Mononuclear cell (primary cell): ENCODE measurements at regions not wholly inside any gene's neighbourhood (a gene's known extent, or its start where the extent isn't known, plus 50 kb on each side); places are given as distances from the start of the nearest gene placed in this dataset.
"Not testable (repeated sequence)": the region's sequence is repeated elsewhere in the genome, so short reads cannot be mapped to it uniquely, and the experiment has no call there.

Source experiments
- H3K27me3 ChIP-seq: 2 replicates; pipeline ENCODE4 v1.6.0; 2011; ENCODE audit warnings: low read length, control low read depth; ENCODE audit not compliant: insufficient read depth
- H3K4me1 ChIP-seq: 2 replicates; pipeline ENCODE4 v1.5.1; 2011; ENCODE audit warnings: mild to moderate bottlenecking, low read length, control low read depth; ENCODE audit not compliant: insufficient read depth
- H3K4me3 ChIP-seq: 2 replicates; pipeline ENCODE4 v1.5.1; 2011; ENCODE audit warnings: mild to moderate bottlenecking, low read length, moderate library complexity
- H3K9me3 ChIP-seq: 2 replicates; pipeline ENCODE4 v1.5.1; 2011; ENCODE audit warnings: low read depth, mild to moderate bottlenecking, control low read depth, low read length

- Histone ChIP-seq H3K27me3 (no peaks in the 10 kb centered on the region), H3K4me3 (no peak overlapping the region), H3K4me1 (peaks cover 3% of the 10 kb centered on the region), H3K9me3 (no peaks in the 10 kb centered on the region)
These were observed 114.2 kb downstream of the OR2B2 start for GRCh38 chr6:27797960-27798359.

- H3K27me3 ChIP-seq, H3K4me3 ChIP-seq, H3K9me3 ChIP-seq: not testable (repeated sequence)
- H3K4me1 ChIP-seq: peaks cover 13% of the 10 kb centered on the region
These were observed 115.3 kb downstream of the OR2B2 start for GRCh38 chr6:27796736-27797481.

- Histone ChIP-seq H3K9me3 (no peaks in the 10 kb centered on the region), H3K27me3 (peaks cover 8% of the 10 kb centered on the region), H3K4me3 (no peak overlapping the region), H3K4me1 (peaks cover 22% of the 10 kb centered on the region)
These were observed 116.3 kb downstream of the OR2B2 start for GRCh38 chr6:27795697-27796494.

GRCh38 chr6:27791182-27791943, 120.8 kb downstream of the OR2B2 start:
- H3K9me3 ChIP-seq: no peaks in the 10 kb centered on the region
- peaks cover 22% of the 10 kb centered on the region for H3K4me1 ChIP-seq
- H3K4me3 ChIP-seq: peak overlapping the region; percentile 30
- H3K27me3 ChIP-seq: peaks cover 8% of the 10 kb centered on the region

- not testable (repeated sequence) for H3K4me3 ChIP-seq, H3K9me3 ChIP-seq
- peaks cover 22% of the 10 kb centered on the region for H3K4me1 ChIP-seq
- peaks cover 11% of the 10 kb centered on the region for H3K27me3 ChIP-seq
These were observed 123.8 kb downstream of the OR2B2 start for GRCh38 chr6:27788376-27788775.

GRCh38 chr6:27786048-27786447, 126.1 kb downstream of the OR2B2 start:
- H3K27me3 ChIP-seq: peaks cover 3% of the 10 kb centered on the region
- peaks cover under 1% of the 10 kb centered on the region for H3K4me1 ChIP-seq
- no peak overlapping the region for H3K4me3 ChIP-seq

GRCh38 chr6:27785294-27785693, 126.9 kb downstream of the OR2B2 start:
- no peaks in the 10 kb centered on the region for H3K4me1 ChIP-seq
- no peak overlapping the region for H3K4me3 ChIP-seq
- H3K27me3 ChIP-seq: peaks cover 3% of the 10 kb centered on the region

More at GRCh38 chr6:27786048-27786447, 126.1 kb downstream of the OR2B2 start:
- no peaks in the 10 kb centered on the region for H3K9me3 ChIP-seq

GRCh38 chr6:27782748-27783147, 129.4 kb downstream of the OR2B2 start:
- peaks cover 10% of the 10 kb centered on the region for H3K27me3 ChIP-seq
- H3K9me3 ChIP-seq: no peaks in the 10 kb centered on the region
- no peaks in the 10 kb centered on the region for H3K4me1 ChIP-seq
- no peak overlapping the region for H3K4me3 ChIP-seq

More at GRCh38 chr6:27785294-27785693, 126.9 kb downstream of the OR2B2 start:
- no peaks in the 10 kb centered on the region for H3K9me3 ChIP-seq

- H3K4me3 ChIP-seq: no peak overlapping the region
- no peaks in the 10 kb centered on the region for H3K9me3 ChIP-seq
- H3K4me1 ChIP-seq: peaks cover 5% of the 10 kb centered on the region
- peaks cover 7% of the 10 kb centered on the region for H3K27me3 ChIP-seq
These were observed 133.4 kb downstream of the OR2B2 start for GRCh38 chr6:27778625-27779417.

GRCh38 chr6:27777614-27778355, 134.4 kb downstream of the OR2B2 start:
- Histone ChIP-seq H3K4me3 (no peak overlapping the region), H3K9me3 (no peaks in the 10 kb centered on the region), H3K27me3 (peaks cover 7% of the 10 kb centered on the region), H3K4me1 (peaks cover 16% of the 10 kb centered on the region)

- Histone ChIP-seq H3K4me1 (peaks cover 22% of the 10 kb centered on the region), H3K27me3 (peaks cover 7% of the 10 kb centered on the region), H3K4me3 (no peak overlapping the region), H3K9me3 (no peaks in the 10 kb centered on the region)
These were observed 135.1 kb downstream of the OR2B2 start for GRCh38 chr6:27777126-27777525.

GRCh38 chr6:27776504-27776903, 135.7 kb downstream of the OR2B2 start:
- Histone ChIP-seq H3K27me3 (peaks cover 7% of the 10 kb centered on the region), H3K9me3 (no peaks in the 10 kb centered on the region), H3K4me1 (peaks cover 27% of the 10 kb centered on the region), H3K4me3 (no peak overlapping the region)

- H3K4me1 ChIP-seq: peaks cover 32% of the 10 kb centered on the region
- no peaks in the 10 kb centered on the region for H3K9me3 ChIP-seq
- no peak overlapping the region for H3K4me3 ChIP-seq
- H3K27me3 ChIP-seq: peaks cover 7% of the 10 kb centered on the region
These were observed 136.4 kb downstream of the OR2B2 start for GRCh38 chr6:27775796-27776184.
